NOMO-1 treated with DMSO at 0.1 percent for 48 hours (cell line): ENCODE measurements at regions not wholly inside any gene's neighbourhood (a gene's known extent, or its start where the extent isn't known, plus 50 kb on each side); places are given as distances from the start of the nearest gene placed in this dataset.
"Not testable (repeated sequence)": the region's sequence is repeated elsewhere in the genome, so short reads cannot be mapped to it uniquely, and the experiment has no call there.

Experiments
- DNase-seq: peaks from one replicate; lab custom pipeline; 2025; ENCODE audit not compliant: unreplicated experiment; lab: John Stamatoyannopoulos, UW

- DNase-seq, result no peak
These were observed 166.6 kb upstream of the SLC7A11 start for GRCh38 chr4:138408758-138409157.

GRCh38 chr4:138407329-138407728, 165.2 kb upstream of the SLC7A11 start:
- no peak for DNase-seq

GRCh38 chr4:138406876-138407275, 164.7 kb upstream of the SLC7A11 start:
- DNase-seq, result peak; percentile 79

GRCh38 chr4:138405934-138406567, 163.9 kb upstream of the SLC7A11 start:
- peak; percentile 95 for DNase-seq

- DNase-seq, result peak; percentile 63
These were observed 163.3 kb upstream of the SLC7A11 start for GRCh38 chr4:138405466-138405891.

- no peak for DNase-seq
These were observed 162.7 kb upstream of the SLC7A11 start for GRCh38 chr4:138404801-138405200.

- DNase-seq, result no peak
These were observed 162.1 kb upstream of the SLC7A11 start for GRCh38 chr4:138404251-138404650.

- no peak for DNase-seq
These were observed 159.2 kb upstream of the SLC7A11 start for GRCh38 chr4:138401334-138401733.

GRCh38 chr4:138400543-138400942, 158.4 kb upstream of the SLC7A11 start:
- DNase-seq, result no peak

GRCh38 chr4:138400066-138400465, 157.9 kb upstream of the SLC7A11 start:
- no peak for DNase-seq

- no peak for DNase-seq
These were observed 156.9 kb upstream of the SLC7A11 start for GRCh38 chr4:138399081-138399480.

- DNase-seq, result no peak
These were observed 156.2 kb upstream of the SLC7A11 start for GRCh38 chr4:138398322-138398721.

GRCh38 chr4:138393886-138394610, 151.9 kb upstream of the SLC7A11 start:
- no peak for DNase-seq

GRCh38 chr4:138392751-138393308, 150.7 kb upstream of the SLC7A11 start:
- peak; percentile 96 for DNase-seq

- DNase-seq, result no peak
These were observed 148.0 kb upstream of the SLC7A11 start for GRCh38 chr4:138389976-138390685.

- no peak for DNase-seq
These were observed 132.8 kb upstream of the SLC7A11 start for GRCh38 chr4:138374947-138375346.

GRCh38 chr4:138367942-138368341, 125.8 kb upstream of the SLC7A11 start:
- DNase-seq, result no peak

GRCh38 chr4:138352446-138352845, 110.3 kb upstream of the SLC7A11 start:
- DNase-seq, result not testable (repeated sequence)

GRCh38 chr4:138348055-138348454, 105.9 kb upstream of the SLC7A11 start:
- DNase-seq, result peak; percentile 43

GRCh38 chr4:138347561-138347960, 105.4 kb upstream of the SLC7A11 start:
- no peak for DNase-seq

- no peak for DNase-seq
These were observed 102.7 kb upstream of the SLC7A11 start for GRCh38 chr4:138344851-138345250.

- peak; percentile 78 for DNase-seq
These were observed 101.9 kb upstream of the SLC7A11 start for GRCh38 chr4:138344054-138344453.
